Fibroblast of mammary gland (primary cell): ENCODE measurements at regions not wholly inside any gene's neighbourhood (a gene's known extent, or its start where the extent isn't known, plus 50 kb on each side); places are given as distances from the start of the nearest gene placed in this dataset.

Experiments used
- DNase-seq: peaks from one replicate; pipeline ENCODE4 v3.0.0-alpha.2; 2010; ENCODE audit warnings: low read depth
- H3K4me3 ChIP-seq: 2 replicates; pipeline ENCODE4 v1.5.1; 2011; ENCODE audit warnings: low read depth, mild to moderate bottlenecking, low read length, moderate library complexity; ENCODE audit not compliant: control insufficient read depth
- CTCF ChIP-seq: conservative IDR thresholded peaks from 2 replicates; pipeline ENCODE4 v1.5.1; 2011; ENCODE audit warnings: low read depth, low read length, inconsistent platforms; ENCODE audit not compliant: control insufficient read depth, insufficient read depth

GRCh38 chr14:84688297-84689025, 841.5 kb upstream of the FLRT2 start:
- H3K4me3 ChIP-seq: no peak overlapping the region
- no peak for DNase-seq
- no peak for TF ChIP-seq CTCF

- no peak for DNase-seq
- no peak overlapping the region for H3K4me3 ChIP-seq
- no peak for TF ChIP-seq CTCF
Measured at GRCh38 chr14:84694161-84694560, 835.8 kb upstream of the FLRT2 start.

- no peak for TF ChIP-seq CTCF
- no peak for DNase-seq
- H3K4me3 ChIP-seq: no peak overlapping the region
Measured at GRCh38 chr14:84704601-84705000, 825.3 kb upstream of the FLRT2 start.

GRCh38 chr14:84707830-84708229, 822.1 kb upstream of the FLRT2 start:
- no peak for DNase-seq
- no peak overlapping the region for H3K4me3 ChIP-seq
- no peak for TF ChIP-seq CTCF

GRCh38 chr14:84708865-84709264, 821.1 kb upstream of the FLRT2 start:
- DNase-seq: no peak
- TF ChIP-seq CTCF: no peak
- no peak overlapping the region for H3K4me3 ChIP-seq

- no peak overlapping the region for H3K4me3 ChIP-seq
- no peak for TF ChIP-seq CTCF
Measured at GRCh38 chr14:84726471-84726870, 803.5 kb upstream of the FLRT2 start.

More at GRCh38 chr14:84726471-84726870, 803.5 kb upstream of the FLRT2 start:
- DNase-seq: no peak
